WI38 (cell line): ENCODE measurements at regions not wholly inside any gene's neighbourhood (a gene's known extent, or its start where the extent isn't known, plus 50 kb on each side); places are given as distances from the start of the nearest gene placed in this dataset.
A peak's percentile ranks its signal among the peaks of the same experiment; 100 is the strongest.

ENCODE experiments used
- H3K4me3 ChIP-seq: 2 replicates; pipeline ENCODE4 v1.5.1; 2011; ENCODE audit warnings: low read depth, mild to moderate bottlenecking, control low read depth, low read length
- TF ChIP-seq, protein P1 (sequence below): IDR thresholded peaks from 2 replicates; pipeline ENCODE4 v1.5.1; 2012; ENCODE audit warnings: low read depth, mild to moderate bottlenecking, control low read depth, low read length

DNA sequence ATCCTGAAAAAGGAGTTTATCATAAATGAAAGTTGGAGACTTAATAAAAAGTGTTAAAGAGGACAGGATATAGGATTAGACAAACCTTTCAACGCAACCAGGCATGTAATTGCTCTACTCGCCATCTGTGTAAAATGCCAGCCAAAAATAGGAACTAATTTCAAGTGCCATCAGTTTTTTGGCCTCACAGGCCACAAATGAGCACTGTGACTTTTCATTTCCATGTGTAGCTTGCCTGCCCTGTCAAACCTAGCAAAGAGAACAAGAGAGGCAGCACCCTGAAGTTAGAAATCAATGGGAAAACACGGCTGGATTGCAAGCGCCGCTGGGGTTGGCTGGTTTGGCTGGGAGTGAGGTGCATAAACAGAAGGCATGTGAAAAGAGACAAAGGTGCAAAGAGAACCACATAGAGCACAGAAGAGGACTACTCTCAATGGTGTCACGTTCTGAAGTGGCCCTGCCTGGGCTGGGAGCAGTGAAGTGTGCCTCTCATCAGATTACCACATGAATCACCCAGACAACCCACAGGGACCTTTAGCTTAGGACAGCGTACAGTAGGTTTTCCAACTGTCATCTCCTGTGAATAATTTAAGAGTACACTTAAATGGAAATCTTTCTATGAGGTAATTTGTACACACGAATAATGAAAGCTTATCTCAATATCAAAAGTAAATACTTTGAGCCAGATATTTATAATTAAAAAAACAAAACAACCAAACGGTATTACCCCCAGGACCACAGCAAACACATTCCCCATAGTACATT lies 78.0 kb upstream of the NHSL1 start:
- no peak overlapping the region for H3K4me3 ChIP-seq
- TF ChIP-seq, protein P1, sequence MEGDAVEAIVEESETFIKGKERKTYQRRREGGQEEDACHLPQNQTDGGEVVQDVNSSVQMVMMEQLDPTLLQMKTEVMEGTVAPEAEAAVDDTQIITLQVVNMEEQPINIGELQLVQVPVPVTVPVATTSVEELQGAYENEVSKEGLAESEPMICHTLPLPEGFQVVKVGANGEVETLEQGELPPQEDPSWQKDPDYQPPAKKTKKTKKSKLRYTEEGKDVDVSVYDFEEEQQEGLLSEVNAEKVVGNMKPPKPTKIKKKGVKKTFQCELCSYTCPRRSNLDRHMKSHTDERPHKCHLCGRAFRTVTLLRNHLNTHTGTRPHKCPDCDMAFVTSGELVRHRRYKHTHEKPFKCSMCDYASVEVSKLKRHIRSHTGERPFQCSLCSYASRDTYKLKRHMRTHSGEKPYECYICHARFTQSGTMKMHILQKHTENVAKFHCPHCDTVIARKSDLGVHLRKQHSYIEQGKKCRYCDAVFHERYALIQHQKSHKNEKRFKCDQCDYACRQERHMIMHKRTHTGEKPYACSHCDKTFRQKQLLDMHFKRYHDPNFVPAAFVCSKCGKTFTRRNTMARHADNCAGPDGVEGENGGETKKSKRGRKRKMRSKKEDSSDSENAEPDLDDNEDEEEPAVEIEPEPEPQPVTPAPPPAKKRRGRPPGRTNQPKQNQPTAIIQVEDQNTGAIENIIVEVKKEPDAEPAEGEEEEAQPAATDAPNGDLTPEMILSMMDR, result no peak

GRCh38 chr6:138580040-138580439 lies 80.7 kb upstream of the NHSL1 start:
- TF ChIP-seq, protein P1, result no peak
- no peak overlapping the region for H3K4me3 ChIP-seq

- TF ChIP-seq, protein P1, result no peak
- H3K4me3 ChIP-seq, result no peak overlapping the region
Measured at GRCh38 chr6:138580801-138581200, 81.5 kb upstream of the NHSL1 start.

DNA sequence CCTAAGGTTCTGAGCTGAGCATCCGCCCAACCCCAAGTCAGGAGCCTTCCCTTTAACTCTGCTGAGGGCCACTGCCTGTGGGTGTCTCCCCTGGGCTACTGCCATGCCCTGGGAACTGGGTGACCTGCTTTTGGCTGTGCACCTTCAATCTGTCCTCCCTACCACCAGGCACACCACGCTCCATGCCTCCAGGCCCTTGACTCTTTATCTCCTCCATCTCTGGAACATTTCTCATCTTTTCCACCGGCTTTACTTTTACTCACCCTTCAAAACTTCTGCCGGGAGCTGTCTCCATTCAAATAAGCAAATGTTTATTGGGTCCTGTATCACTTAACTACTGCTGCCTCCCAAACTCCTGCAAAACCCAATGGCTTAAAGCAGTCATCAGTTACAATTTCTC lies 83.3 kb upstream of the NHSL1 start:
- no peak overlapping the region for H3K4me3 ChIP-seq
- TF ChIP-seq, protein P1, result no peak

DNA sequence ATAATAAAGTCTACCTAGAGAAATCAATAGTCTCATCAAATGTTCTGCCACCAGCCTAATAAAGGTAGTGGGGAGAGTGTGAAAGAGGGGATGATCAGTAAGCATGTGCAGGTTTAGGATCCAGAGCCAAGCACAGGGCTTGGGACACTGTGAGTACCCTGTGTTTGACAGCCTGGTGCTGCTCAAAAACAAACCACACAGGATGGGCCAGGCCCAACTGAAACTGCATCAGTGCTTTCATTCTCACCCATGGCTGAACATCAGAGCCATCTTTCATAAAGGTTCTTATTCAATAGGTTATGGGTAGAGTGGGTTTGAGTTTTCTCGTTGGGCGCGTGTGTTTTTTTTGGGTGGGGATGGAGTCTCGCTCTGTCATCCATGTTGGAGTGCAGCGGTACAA lies 87.3 kb upstream of the NHSL1 start:
- H3K4me3 ChIP-seq, result no peak overlapping the region
- TF ChIP-seq, protein P1, result no peak

DNA sequence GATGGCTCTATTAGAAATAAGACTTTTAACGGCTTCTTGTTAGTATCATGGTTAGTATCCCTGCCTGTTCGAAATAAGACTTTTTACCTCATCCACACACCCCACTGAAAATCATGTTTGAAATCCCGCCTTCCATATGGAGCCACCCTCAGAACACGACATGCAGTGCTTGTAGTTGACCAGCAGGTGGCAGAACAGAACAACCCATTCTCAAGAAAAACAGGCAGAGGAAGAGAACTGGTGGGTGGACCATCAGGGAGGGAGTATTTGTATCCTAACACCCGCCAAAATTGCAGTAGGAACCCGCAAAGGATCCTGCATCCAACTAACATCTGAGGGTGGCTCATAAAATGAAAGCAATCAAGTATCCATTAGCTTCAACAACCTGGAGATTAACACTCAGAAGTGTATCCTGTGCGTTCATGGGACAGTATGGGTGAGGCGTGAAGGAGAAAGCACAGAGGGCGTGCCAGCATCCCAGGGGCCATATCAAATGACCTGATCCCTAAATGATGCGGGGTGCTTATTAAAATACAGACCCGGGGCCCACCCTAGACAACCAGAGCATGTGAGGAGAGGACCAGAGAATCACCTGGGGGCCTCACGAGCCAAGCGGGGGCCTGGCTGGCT lies 89.6 kb upstream of the NHSL1 start:
- no peak overlapping the region for H3K4me3 ChIP-seq
- TF ChIP-seq, protein P1, result peak; percentile 85

DNA sequence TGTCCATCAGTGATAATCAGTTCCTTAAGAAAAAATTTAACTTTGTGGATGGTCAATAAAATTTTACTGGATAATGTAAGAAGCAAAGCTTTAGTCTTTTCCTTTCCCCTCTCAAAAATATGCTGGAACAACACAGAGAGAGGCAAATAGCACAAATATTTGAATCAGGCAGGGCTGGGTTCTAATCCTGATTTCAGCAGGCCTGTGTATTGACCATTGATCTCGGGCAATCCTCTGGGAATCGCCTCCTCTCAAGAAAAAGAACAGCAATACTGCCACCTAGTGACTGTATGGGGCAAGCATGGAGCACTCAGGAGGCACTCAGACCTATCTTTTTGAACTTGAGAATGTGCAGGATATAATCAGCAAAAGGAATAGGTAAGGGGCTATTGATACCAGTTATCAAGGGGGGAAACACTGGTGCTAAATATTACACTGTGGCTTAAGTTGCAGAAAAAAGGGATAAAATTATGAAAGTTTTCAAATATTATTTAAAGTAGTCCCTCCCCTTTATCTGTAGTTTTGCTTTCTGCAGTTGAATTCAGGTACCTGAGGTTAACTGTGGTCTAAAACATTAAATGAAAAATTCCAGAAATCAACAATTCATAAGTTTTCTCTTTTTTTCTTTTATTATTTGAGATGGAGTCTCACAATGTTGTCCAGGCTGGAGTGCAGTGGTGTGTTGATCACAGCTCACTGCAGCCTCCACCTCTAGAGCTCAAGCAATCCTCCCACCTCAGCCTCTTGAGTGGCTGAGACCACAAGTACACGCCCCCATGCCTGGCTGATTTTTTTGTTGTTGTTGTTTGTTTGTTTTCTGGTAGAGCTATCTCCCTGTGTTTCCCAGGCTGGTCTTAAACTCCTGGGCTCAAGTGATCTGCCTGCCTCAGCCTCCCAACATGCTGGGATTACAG lies 91.8 kb upstream of the NHSL1 start:
- TF ChIP-seq, protein P1, result peak; percentile 87

More for the DNA sequence above, 91.8 kb upstream of the NHSL1 start:
- no peak overlapping the region for H3K4me3 ChIP-seq
